Neural cell (in vitro differentiated cells): ENCODE measurements at regions not wholly inside any gene's neighbourhood (a gene's known extent, or its start where the extent isn't known, plus 50 kb on each side); places are given as distances from the start of the nearest gene placed in this dataset.

Experiments
- H2AFZ ChIP-seq: fragments of 200-600, 300-800 bp; sonication (generic), shearing (Covaris generic); 2 replicates; pipeline ENCODE4 v1.6.0; 2014; ENCODE audit warnings: low read depth, mild to moderate bottlenecking, antibody characterized with exemption, low read length, moderate library complexity
- H3F3A ChIP-seq: fragments of 200-600 bp; shearing (Covaris generic); 2 replicates; pipeline ENCODE4 v1.6.1; 2016; ENCODE audit warnings: mild to moderate bottlenecking, moderate library complexity, mixed read lengths, antibody characterized with exemption, low read length; ENCODE audit not compliant: insufficient read depth, poor library complexity, severe bottlenecking
- H3K27ac ChIP-seq: fragments of 200-600, 300-800 bp; sonication (generic), shearing (Covaris generic); 2 replicates; pipeline ENCODE4 v1.5.1; 2014; ENCODE audit warnings: mild to moderate bottlenecking, low read length, moderate library complexity
- H3K27me3 ChIP-seq: fragments of 300-800, 200-600 bp; sonication (generic), shearing (Covaris generic); 2 replicates; pipeline ENCODE4 v1.6.0; 2014; ENCODE audit warnings: mild to moderate bottlenecking, low read depth, low read length, moderate library complexity; ENCODE audit not compliant: insufficient read depth
- H3K36me3 ChIP-seq: fragments of 300-800, 200-600 bp; sonication (generic), shearing (Covaris generic); 2 replicates; pipeline ENCODE4 v1.5.1; 2014; ENCODE audit warnings: mild to moderate bottlenecking, antibody characterized with exemption, low read length, moderate library complexity; ENCODE audit not compliant: insufficient read depth
- H3K4me2 ChIP-seq: fragments of 300-800, 200-600 bp; sonication (generic), shearing (Covaris generic); 2 replicates; pipeline ENCODE4 v1.6.0; 2014; ENCODE audit warnings: mild to moderate bottlenecking, low read length
- H3K4me3 ChIP-seq: fragments of 300-800, 200-600 bp; sonication (generic), shearing (Covaris generic); 2 replicates; pipeline ENCODE4 v1.5.1; 2014; ENCODE audit warnings: mild to moderate bottlenecking, low read length, moderate library complexity
- H3K79me2 ChIP-seq: fragments of 200-600 bp; shearing (Covaris generic); replicated peaks from 2 replicates; pipeline ENCODE4 v1.6.0; 2014; ENCODE audit warnings: mild to moderate bottlenecking, low read length, moderate library complexity; ENCODE audit not compliant: insufficient read depth
- H3K9ac ChIP-seq: fragments of 300-800, 200-600 bp; sonication (generic), shearing (Covaris generic); 2 replicates; pipeline ENCODE4 v1.6.1; 2016; ENCODE audit warnings: mild to moderate bottlenecking, low read length, mixed read lengths
- H3K9me2 ChIP-seq: fragments of 200-600 bp; shearing (Covaris generic); 2 replicates; pipeline ENCODE4 v1.6.1; 2016; ENCODE audit warnings: mild to moderate bottlenecking, low read length, mixed read lengths; ENCODE audit not compliant: insufficient read depth
- H3K9me3 ChIP-seq: fragments of 200-600, 300-800 bp; sonication (generic), shearing (Covaris generic); 2 replicates; pipeline ENCODE4 v1.6.1; 2016; ENCODE audit warnings: mild to moderate bottlenecking, mixed run types, low read length, moderate library complexity, mixed read lengths
- H4K20me1 ChIP-seq: fragments of 200-600 bp; shearing (Covaris generic); 2 replicates; pipeline ENCODE4 v1.6.1; 2016; ENCODE audit warnings: mild to moderate bottlenecking, mixed run types; ENCODE audit not compliant: insufficient read depth
- EP300 ChIP-seq: fragments of 450-650 bp; conservative IDR thresholded peaks from 2 replicates; pipeline ENCODE4 v1.6.1; 2014; ENCODE audit warnings: antibody characterized with exemption, mild to moderate bottlenecking, moderate library complexity; ENCODE audit not compliant: poor library complexity, severe bottlenecking
- EZH2 ChIP-seq: fragments of 200-600, 300-800 bp; shearing (Covaris generic), sonication (generic); IDR thresholded peaks from 2 replicates; pipeline ENCODE4 v1.6.1; 2014; ENCODE audit warnings: antibody characterized with exemption, low read length, borderline replicate concordance, mild to moderate bottlenecking; ENCODE audit not compliant: insufficient read depth, poor library complexity, severe bottlenecking
- MXI1 ChIP-seq: fragments of 450-650 bp; conservative IDR thresholded peaks from 2 replicates; pipeline ENCODE4 v1.6.1; 2014; ENCODE audit warnings: antibody characterized with exemption, mild to moderate bottlenecking; ENCODE audit not compliant: poor library complexity, severe bottlenecking
- POLR2AphosphoS5 ChIP-seq: IDR thresholded peaks from 2 replicates; pipeline ENCODE4 v1.6.1; 2012
- RAD21 ChIP-seq: fragments of 450-650 bp; conservative IDR thresholded peaks from 2 replicates; pipeline ENCODE4 v1.6.1; 2014; ENCODE audit warnings: antibody characterized with exemption, mild to moderate bottlenecking, moderate library complexity
- SMC3 ChIP-seq: fragments of 450-650 bp; conservative IDR thresholded peaks from 2 replicates; pipeline ENCODE4 v1.6.1; 2014; ENCODE audit warnings: antibody characterized with exemption, mild to moderate bottlenecking, moderate library complexity; ENCODE audit not compliant: poor library complexity
- TAF1 ChIP-seq: IDR thresholded peaks from 2 replicates; pipeline ENCODE4 v1.6.1; 2012; ENCODE audit warnings: low read depth
- TF ChIP-seq, protein P1 (sequence below): IDR thresholded peaks from 2 replicates; pipeline ENCODE4 v1.6.1; 2012; ENCODE audit warnings: borderline replicate concordance
- TF ChIP-seq, protein P2 (sequence below): fragments of 450-650 bp; IDR thresholded peaks from 2 replicates; pipeline ENCODE4 v1.5.1; 2014; ENCODE audit warnings: antibody characterized with exemption, mild to moderate bottlenecking, moderate library complexity; ENCODE audit not compliant: poor library complexity, severe bottlenecking

- Histone ChIP-seq H2AFZ (no peak overlapping the region), H3K9me3 (no peaks in the 10 kb centered on the region)
- TF ChIP-seq RAD21 (no peak), SMC3 (no peak), MXI1 (no peak), POLR2AphosphoS5 (no peak), EP300 (no peak), TAF1 (no peak), EZH2 (no peak)
- TF ChIP-seq, protein P1, sequence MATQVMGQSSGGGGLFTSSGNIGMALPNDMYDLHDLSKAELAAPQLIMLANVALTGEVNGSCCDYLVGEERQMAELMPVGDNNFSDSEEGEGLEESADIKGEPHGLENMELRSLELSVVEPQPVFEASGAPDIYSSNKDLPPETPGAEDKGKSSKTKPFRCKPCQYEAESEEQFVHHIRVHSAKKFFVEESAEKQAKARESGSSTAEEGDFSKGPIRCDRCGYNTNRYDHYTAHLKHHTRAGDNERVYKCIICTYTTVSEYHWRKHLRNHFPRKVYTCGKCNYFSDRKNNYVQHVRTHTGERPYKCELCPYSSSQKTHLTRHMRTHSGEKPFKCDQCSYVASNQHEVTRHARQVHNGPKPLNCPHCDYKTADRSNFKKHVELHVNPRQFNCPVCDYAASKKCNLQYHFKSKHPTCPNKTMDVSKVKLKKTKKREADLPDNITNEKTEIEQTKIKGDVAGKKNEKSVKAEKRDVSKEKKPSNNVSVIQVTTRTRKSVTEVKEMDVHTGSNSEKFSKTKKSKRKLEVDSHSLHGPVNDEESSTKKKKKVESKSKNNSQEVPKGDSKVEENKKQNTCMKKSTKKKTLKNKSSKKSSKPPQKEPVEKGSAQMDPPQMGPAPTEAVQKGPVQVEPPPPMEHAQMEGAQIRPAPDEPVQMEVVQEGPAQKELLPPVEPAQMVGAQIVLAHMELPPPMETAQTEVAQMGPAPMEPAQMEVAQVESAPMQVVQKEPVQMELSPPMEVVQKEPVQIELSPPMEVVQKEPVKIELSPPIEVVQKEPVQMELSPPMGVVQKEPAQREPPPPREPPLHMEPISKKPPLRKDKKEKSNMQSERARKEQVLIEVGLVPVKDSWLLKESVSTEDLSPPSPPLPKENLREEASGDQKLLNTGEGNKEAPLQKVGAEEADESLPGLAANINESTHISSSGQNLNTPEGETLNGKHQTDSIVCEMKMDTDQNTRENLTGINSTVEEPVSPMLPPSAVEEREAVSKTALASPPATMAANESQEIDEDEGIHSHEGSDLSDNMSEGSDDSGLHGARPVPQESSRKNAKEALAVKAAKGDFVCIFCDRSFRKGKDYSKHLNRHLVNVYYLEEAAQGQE, result no peak
- TF ChIP-seq, protein P2, sequence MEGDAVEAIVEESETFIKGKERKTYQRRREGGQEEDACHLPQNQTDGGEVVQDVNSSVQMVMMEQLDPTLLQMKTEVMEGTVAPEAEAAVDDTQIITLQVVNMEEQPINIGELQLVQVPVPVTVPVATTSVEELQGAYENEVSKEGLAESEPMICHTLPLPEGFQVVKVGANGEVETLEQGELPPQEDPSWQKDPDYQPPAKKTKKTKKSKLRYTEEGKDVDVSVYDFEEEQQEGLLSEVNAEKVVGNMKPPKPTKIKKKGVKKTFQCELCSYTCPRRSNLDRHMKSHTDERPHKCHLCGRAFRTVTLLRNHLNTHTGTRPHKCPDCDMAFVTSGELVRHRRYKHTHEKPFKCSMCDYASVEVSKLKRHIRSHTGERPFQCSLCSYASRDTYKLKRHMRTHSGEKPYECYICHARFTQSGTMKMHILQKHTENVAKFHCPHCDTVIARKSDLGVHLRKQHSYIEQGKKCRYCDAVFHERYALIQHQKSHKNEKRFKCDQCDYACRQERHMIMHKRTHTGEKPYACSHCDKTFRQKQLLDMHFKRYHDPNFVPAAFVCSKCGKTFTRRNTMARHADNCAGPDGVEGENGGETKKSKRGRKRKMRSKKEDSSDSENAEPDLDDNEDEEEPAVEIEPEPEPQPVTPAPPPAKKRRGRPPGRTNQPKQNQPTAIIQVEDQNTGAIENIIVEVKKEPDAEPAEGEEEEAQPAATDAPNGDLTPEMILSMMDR, result no peak
Measured at GRCh38 chr5:31090467-31090866, 103.0 kb upstream of the CDH6 start.

DNA sequence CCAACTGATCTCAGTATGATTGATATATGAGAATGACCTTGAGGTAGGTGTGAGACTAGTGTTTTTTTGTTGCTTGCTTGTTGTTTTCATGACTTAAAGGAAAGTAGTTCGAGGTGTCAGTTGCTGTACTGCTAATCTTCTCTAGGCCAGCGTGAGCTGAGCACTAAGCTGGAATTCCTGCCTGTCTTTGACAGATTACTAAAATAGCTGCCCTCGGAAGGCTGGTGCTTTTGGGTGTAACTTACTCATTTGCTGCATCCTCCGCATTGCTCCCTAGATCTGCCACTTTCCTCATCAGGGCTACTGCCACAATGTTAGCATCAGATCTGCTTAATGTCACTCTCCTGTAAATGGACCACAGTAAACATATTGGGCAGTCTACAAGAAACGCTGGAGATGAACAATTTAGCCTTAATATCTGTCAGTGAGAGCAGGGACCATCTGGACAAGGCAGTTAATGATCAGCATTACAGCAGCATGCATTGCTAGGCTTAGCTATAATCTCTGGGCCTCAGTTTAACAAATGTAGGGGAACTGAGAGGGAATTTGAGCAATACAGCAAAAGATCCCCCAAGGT, 106.6 kb upstream of the CDH6 start:
- Histone ChIP-seq H3K4me2 (no peak overlapping the region), H3K9ac (no peak overlapping the region), H2AFZ (no peak overlapping the region)

More at GRCh38 chr5:31090467-31090866, 103.0 kb upstream of the CDH6 start:
- Histone ChIP-seq H3K27ac (no peak overlapping the region), H3K27me3 (no peaks in the 10 kb centered on the region), H3K9ac (no peak overlapping the region), H3K4me2 (no peak overlapping the region), H3K79me2 (no peaks in the 10 kb centered on the region), H3F3A (no peaks in the 10 kb centered on the region), H4K20me1 (no peaks in the 10 kb centered on the region), H3K9me2 (no peaks in the 10 kb centered on the region), H3K36me3 (no peaks in the 10 kb centered on the region), H3K4me3 (no peak overlapping the region)

More for the DNA sequence above, 106.6 kb upstream of the CDH6 start:
- Histone ChIP-seq H3K79me2 (no peaks in the 10 kb centered on the region), H3K27ac (no peak overlapping the region), H3K9me3 (no peaks in the 10 kb centered on the region), H3K27me3 (no peaks in the 10 kb centered on the region), H3K9me2 (no peaks in the 10 kb centered on the region), H3K36me3 (no peaks in the 10 kb centered on the region), H4K20me1 (no peaks in the 10 kb centered on the region), H3F3A (no peaks in the 10 kb centered on the region), H3K4me3 (no peak overlapping the region)
- TF ChIP-seq MXI1 (no peak), EZH2 (no peak), TAF1 (no peak), RAD21 (no peak), POLR2AphosphoS5 (no peak), SMC3 (no peak), EP300 (no peak)
- TF ChIP-seq, protein P2, result no peak
- TF ChIP-seq, protein P1, result no peak
